BLaER1 treated with 17β-estradiol and CSF1 and Interleukin-3, amounts not matched to agents 10 nM and 100 nM (cell line): ENCODE measurements at regions not wholly inside any gene's neighbourhood (a gene's known extent, or its start where the extent isn't known, plus 50 kb on each side); places are given as distances from the start of the nearest gene placed in this dataset.
"Not testable (repeated sequence)": the region's sequence is repeated elsewhere in the genome, so short reads cannot be mapped to it uniquely, and the experiment has no call there.

ENCODE experiments used
- H3K27ac ChIP-seq, 11 experiments: shearing (Covaris generic); formaldehyde crosslinking; 2 replicates each; pipeline ENCODE4 v1.8.1; 2022
- H3K27me3 ChIP-seq, 11 experiments: shearing (Covaris generic); formaldehyde crosslinking; 2 replicates each; pipeline ENCODE4 v1.8.1; 2022
- H3K36me3 ChIP-seq, 11 experiments: shearing (Covaris generic); formaldehyde crosslinking; 2 replicates each; pipeline ENCODE4 v1.8.1; 2022
- H3K4me1 ChIP-seq, 10 experiments: shearing (Covaris generic); formaldehyde crosslinking; 2 replicates each; pipeline ENCODE4 v1.8.1; 2022
- H3K4me2 ChIP-seq, 11 experiments: shearing (Covaris generic); formaldehyde crosslinking; 2 replicates each; pipeline ENCODE4 v1.8.1; 2022
- H3K4me3 ChIP-seq, 10 experiments: shearing (Covaris generic); formaldehyde crosslinking; 2 replicates each; pipeline ENCODE4 v1.8.1; 2022
- H3K9ac ChIP-seq, 11 experiments: shearing (Covaris generic); formaldehyde crosslinking; 2 replicates each; pipeline ENCODE4 v1.8.1; 2022
- H3K9me3 ChIP-seq, 11 experiments: shearing (Covaris generic); formaldehyde crosslinking; replicated peaks in 1 of 11; 2 replicates each; pipeline ENCODE4 v1.8.1; 2022
- H4K20me1 ChIP-seq, 11 experiments: shearing (Covaris generic); formaldehyde crosslinking; 2 replicates each; pipeline ENCODE4 v1.8.1; 2022
- Cebpa-rat ChIP-seq, 11 experiments: shearing (Covaris generic); IDR thresholded peaks; 2 replicates each; pipeline ENCODE4 v1.8.1; 2022

GRCh38 chrX:96126182-96126581, 558.5 kb upstream of the DIAPH2 start:
- no peaks in the 10 kb centered on the region; a peak in 1 of 22 replicates for H4K20me1 ChIP-seq
- TF ChIP-seq Cebpa-rat (IDR thresholded peaks at IDR 0.05) = no peak
- H3K4me1 ChIP-seq = no peaks in the 10 kb centered on the region
- H3K4me2 ChIP-seq = no peak overlapping the region
- H3K9ac ChIP-seq = no peak overlapping the region
- peaks cover 34 to 99% (median 81%) of the 10 kb centered on the region in 11 experiments; a peak in 21 of 22 replicates for H3K27me3 ChIP-seq
- H3K36me3 ChIP-seq = no peaks in the 10 kb centered on the region
- H3K4me3 ChIP-seq = no peak overlapping the region
- no peak overlapping the region for H3K27ac ChIP-seq
- no peaks in the 10 kb centered on the region for H3K9me3 ChIP-seq

GRCh38 chrX:96128058-96128457, 556.6 kb upstream of the DIAPH2 start:
- H3K4me3 ChIP-seq, H3K4me1 ChIP-seq: not testable (repeated sequence)
- peaks cover 38 to 99% (median 88%) of the 10 kb centered on the region in 11 experiments; a peak in 21 of 22 replicates for H3K27me3 ChIP-seq

GRCh38 chrX:96140796-96141195, 543.8 kb upstream of the DIAPH2 start:
- Histone ChIP-seq H3K9me3 (no peaks in the 10 kb centered on the region), H3K4me2 (no peak overlapping the region), H3K9ac (no peak overlapping the region), H3K4me1 (no peaks in the 10 kb centered on the region), H3K27me3 (peaks cover 5 to 68% (median 40%) of the 10 kb centered on the region in 11 experiments; a peak in 19 of 22 replicates), H3K27ac (no peak overlapping the region), H4K20me1 (no peaks in the 10 kb centered on the region), H3K36me3 (no peaks in the 10 kb centered on the region), H3K4me3 (no peak overlapping the region)
- TF ChIP-seq Cebpa-rat (IDR thresholded peaks at IDR 0.05) = no peak

More at GRCh38 chrX:96128058-96128457, 556.6 kb upstream of the DIAPH2 start:
- H3K27ac ChIP-seq, H3K9ac ChIP-seq, H3K4me2 ChIP-seq, H4K20me1 ChIP-seq, H3K36me3 ChIP-seq, H3K9me3 ChIP-seq: not testable (repeated sequence)

GRCh38 chrX:96147681-96148080, 537.0 kb upstream of the DIAPH2 start:
- no peaks in the 10 kb centered on the region for H3K36me3 ChIP-seq
- no peak overlapping the region for H3K9ac ChIP-seq
- no peak for TF ChIP-seq Cebpa-rat (IDR thresholded peaks at IDR 0.05)
- H3K4me2 ChIP-seq = no peak overlapping the region
- H3K4me3 ChIP-seq = no peak overlapping the region
- peaks cover 5 to 61% (median 38%) of the 10 kb centered on the region in 11 experiments; a peak in 16 of 22 replicates for H3K27me3 ChIP-seq
- no peaks in the 10 kb centered on the region for H3K4me1 ChIP-seq
- H4K20me1 ChIP-seq = no peaks in the 10 kb centered on the region
- H3K27ac ChIP-seq = no peak overlapping the region
- peaks cover 0 to 11% (median 4%) of the 10 kb centered on the region in 11 experiments; a peak in 3 of 22 replicates for H3K9me3 ChIP-seq

GRCh38 chrX:96170626-96171025, 514.0 kb upstream of the DIAPH2 start:
- H3K4me3 ChIP-seq = no peak overlapping the region
- H3K27me3 ChIP-seq = peaks cover 30 to 84% (median 77%) of the 10 kb centered on the region in 11 experiments; a peak in 20 of 22 replicates
- no peaks in the 10 kb centered on the region for H3K4me1 ChIP-seq
- no peak overlapping the region for H3K9ac ChIP-seq
- H3K36me3 ChIP-seq = no peaks in the 10 kb centered on the region
- H3K4me2 ChIP-seq = no peak overlapping the region
- H3K27ac ChIP-seq = no peak overlapping the region
- no peak for TF ChIP-seq Cebpa-rat (IDR thresholded peaks at IDR 0.05)
- H4K20me1 ChIP-seq = no peaks in the 10 kb centered on the region; a peak in 1 of 22 replicates
- no peaks in the 10 kb centered on the region for H3K9me3 ChIP-seq

- TF ChIP-seq Cebpa-rat (IDR thresholded peaks at IDR 0.05) = no peak
- Histone ChIP-seq H3K4me2 (no peak overlapping the region), H3K27ac (no peak overlapping the region), H3K36me3 (no peaks in the 10 kb centered on the region), H3K4me3 (no peak overlapping the region), H3K27me3 (peaks cover 25 to 68% (median 54%) of the 10 kb centered on the region in 11 experiments; a peak in 21 of 22 replicates), H3K9me3 (no peaks in the 10 kb centered on the region; a peak in 1 of 22 replicates), H4K20me1 (no peaks in the 10 kb centered on the region; a peak in 1 of 22 replicates), H3K4me1 (no peaks in the 10 kb centered on the region), H3K9ac (no peak overlapping the region)
These were observed 507.7 kb upstream of the DIAPH2 start for GRCh38 chrX:96176921-96177320.

GRCh38 chrX:96181605-96182004, 503.0 kb upstream of the DIAPH2 start:
- Histone ChIP-seq H3K4me1 (no peaks in the 10 kb centered on the region), H3K4me2 (no peak overlapping the region), H3K36me3 (no peaks in the 10 kb centered on the region), H3K27me3 (peaks cover 35 to 87% (median 76%) of the 10 kb centered on the region in 11 experiments; a peak in 21 of 22 replicates), H3K9ac (no peak overlapping the region), H3K27ac (no peak overlapping the region), H3K4me3 (no peak overlapping the region), H3K9me3 (no peaks in the 10 kb centered on the region), H4K20me1 (no peaks in the 10 kb centered on the region)
- no peak for TF ChIP-seq Cebpa-rat (IDR thresholded peaks at IDR 0.05)

GRCh38 chrX:96182366-96182765, 502.3 kb upstream of the DIAPH2 start:
- TF ChIP-seq Cebpa-rat (IDR thresholded peaks at IDR 0.05) = no peak
- H3K4me3 ChIP-seq = no peak overlapping the region
- peaks cover 35 to 84% (median 76%) of the 10 kb centered on the region in 11 experiments; a peak in 21 of 22 replicates for H3K27me3 ChIP-seq
- H4K20me1 ChIP-seq = no peaks in the 10 kb centered on the region
- no peaks in the 10 kb centered on the region for H3K9me3 ChIP-seq
- H3K36me3 ChIP-seq = no peaks in the 10 kb centered on the region
- no peak overlapping the region for H3K9ac ChIP-seq
- no peaks in the 10 kb centered on the region for H3K4me1 ChIP-seq
- no peak overlapping the region for H3K27ac ChIP-seq
- no peak overlapping the region for H3K4me2 ChIP-seq

GRCh38 chrX:96183391-96183790, 501.3 kb upstream of the DIAPH2 start:
- no peaks in the 10 kb centered on the region for H3K9me3 ChIP-seq
- no peaks in the 10 kb centered on the region for H4K20me1 ChIP-seq
- H3K36me3 ChIP-seq = no peaks in the 10 kb centered on the region
- H3K27me3 ChIP-seq = peaks cover 32 to 81% (median 73%) of the 10 kb centered on the region in 11 experiments; a peak in 21 of 22 replicates
- no peak overlapping the region for H3K4me2 ChIP-seq
- H3K9ac ChIP-seq = no peak overlapping the region
- H3K4me3 ChIP-seq = no peak overlapping the region
- TF ChIP-seq Cebpa-rat (IDR thresholded peaks at IDR 0.05) = no peak
- H3K27ac ChIP-seq = no peak overlapping the region
- H3K4me1 ChIP-seq = no peaks in the 10 kb centered on the region

GRCh38 chrX:96183843-96184242, 500.8 kb upstream of the DIAPH2 start:
- Histone ChIP-seq H3K27ac (no peak overlapping the region), H3K36me3 (no peaks in the 10 kb centered on the region), H3K9me3 (no peaks in the 10 kb centered on the region), H3K4me3 (no peak overlapping the region), H3K27me3 (peaks cover 32 to 79% (median 71%) of the 10 kb centered on the region in 11 experiments; a peak in 21 of 22 replicates), H3K4me1 (no peaks in the 10 kb centered on the region), H3K4me2 (no peak overlapping the region), H3K9ac (no peak overlapping the region), H4K20me1 (no peaks in the 10 kb centered on the region)
- TF ChIP-seq Cebpa-rat (IDR thresholded peaks at IDR 0.05) = no peak
